ENCODE measurements at regions not wholly inside any gene's neighbourhood (a gene's known extent, or its start where the extent isn't known, plus 50 kb on each side); places are given as distances from the start of the nearest gene placed in this dataset.

DNA sequence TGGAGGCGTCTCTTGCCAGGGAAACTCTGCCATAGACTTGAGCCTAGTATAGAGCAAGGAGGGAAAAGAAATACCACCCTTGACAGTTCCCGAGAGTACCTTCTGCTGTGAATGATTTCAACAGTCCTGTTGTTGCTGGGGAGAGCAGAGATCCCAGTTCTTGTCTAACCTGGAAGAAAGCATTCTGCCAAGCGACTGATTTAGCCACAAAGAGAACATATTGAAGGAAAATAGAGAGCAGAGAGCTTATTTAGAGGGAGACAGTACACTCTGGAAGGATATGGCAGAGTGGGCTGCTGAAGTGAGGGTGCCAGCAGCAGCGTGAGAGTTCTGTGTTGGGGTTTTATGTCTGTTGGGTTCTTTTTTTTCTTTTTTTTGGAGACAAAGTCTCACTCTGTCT lies 966.9 kb upstream of the TMEM132C start:
- Histone ChIP-seq H3K4me1 (ENCODE audit: control insufficient read depth in 2 of 2, insufficient read depth in 2 of 2, low read length in 2 of 2) (no peaks in the 10 kb centered on the region), H3K9me3 (ENCODE audit: control extremely low read depth in 1 of 3, control insufficient read depth in 2 of 3, insufficient read depth in 1 of 3, low read length in 2 of 3) (peaks cover 0 to 4% (median 0%) of the 10 kb centered on the region in 3 donors), H3K27me3 (replicated peaks in 1 of 4; ENCODE audit: control extremely low read depth in 1 of 4, control insufficient read depth in 3 of 4, insufficient read depth in 4 of 4, low read length in 3 of 4) (no peaks in the 10 kb centered on the region), H3K4me3 (ENCODE audit: control extremely low read depth in 1 of 5, extremely low read depth in 1 of 5, insufficient read depth in 1 of 5, low read depth in 2 of 5, low read length in 4 of 5) (no peak overlapping the region), H3K27ac (ENCODE audit: low read length in 2 of 2) (no peak overlapping the region), H3K79me2 (ENCODE audit: control insufficient read depth, insufficient read depth, low read length) (no peaks in the 10 kb centered on the region), H3K9ac (ENCODE audit: low read length) (no peak overlapping the region), H3K36me3 (replicated peaks in 1 of 2; ENCODE audit: control extremely low read depth in 1 of 2, control insufficient read depth in 1 of 2, extremely low read depth in 1 of 2, insufficient read depth in 2 of 2, low read length in 1 of 2) (no peaks in the 10 kb centered on the region), H3K4me2 (replicated peaks; ENCODE audit: low read depth, low read length, poor library complexity, severe bottlenecking) (no peak overlapping the region), H4K20me1 (ENCODE audit: control insufficient read depth, insufficient read depth, low read length, poor library complexity, severe bottlenecking) (no peaks in the 10 kb centered on the region), H2AFZ (ENCODE audit: insufficient read depth, low read depth, low read length, poor library complexity, severe bottlenecking) (no peak overlapping the region)
- Mint-ChIP-seq H3K4me3 (no peak overlapping the region), H3K27me3 (no peaks in the 10 kb centered on the region), H3K27ac (no peak overlapping the region), H3K4me1 (no peaks in the 10 kb centered on the region), H3K9me3 (ENCODE audit: insufficient read depth) (peaks cover 2% of the 10 kb centered on the region)
- intact Hi-C loops (cut with micrococcal nuclease): no loop called here
- WGBS (ENCODE audit: insufficient coverage): 81% methylated on average over 3 of the region's 4 CpGs
- DNase-seq (no peak), ATAC-seq (ENCODE audit: low read depth) (no peak)
- CTCF ChIA-PET: no interaction called here
- POLR2A ChIA-PET: no interaction called here
- TF ChIP-seq, protein P1, sequence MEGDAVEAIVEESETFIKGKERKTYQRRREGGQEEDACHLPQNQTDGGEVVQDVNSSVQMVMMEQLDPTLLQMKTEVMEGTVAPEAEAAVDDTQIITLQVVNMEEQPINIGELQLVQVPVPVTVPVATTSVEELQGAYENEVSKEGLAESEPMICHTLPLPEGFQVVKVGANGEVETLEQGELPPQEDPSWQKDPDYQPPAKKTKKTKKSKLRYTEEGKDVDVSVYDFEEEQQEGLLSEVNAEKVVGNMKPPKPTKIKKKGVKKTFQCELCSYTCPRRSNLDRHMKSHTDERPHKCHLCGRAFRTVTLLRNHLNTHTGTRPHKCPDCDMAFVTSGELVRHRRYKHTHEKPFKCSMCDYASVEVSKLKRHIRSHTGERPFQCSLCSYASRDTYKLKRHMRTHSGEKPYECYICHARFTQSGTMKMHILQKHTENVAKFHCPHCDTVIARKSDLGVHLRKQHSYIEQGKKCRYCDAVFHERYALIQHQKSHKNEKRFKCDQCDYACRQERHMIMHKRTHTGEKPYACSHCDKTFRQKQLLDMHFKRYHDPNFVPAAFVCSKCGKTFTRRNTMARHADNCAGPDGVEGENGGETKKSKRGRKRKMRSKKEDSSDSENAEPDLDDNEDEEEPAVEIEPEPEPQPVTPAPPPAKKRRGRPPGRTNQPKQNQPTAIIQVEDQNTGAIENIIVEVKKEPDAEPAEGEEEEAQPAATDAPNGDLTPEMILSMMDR (IDR thresholded peaks at IDR 0.05): no peak
- no peak for TF ChIP-seq EZH2 (IDR thresholded peaks at IDR 0.05; ENCODE audit: borderline replicate concordance, insufficient read depth, low read depth, low read length, poor library complexity, severe bottlenecking)

DNA sequence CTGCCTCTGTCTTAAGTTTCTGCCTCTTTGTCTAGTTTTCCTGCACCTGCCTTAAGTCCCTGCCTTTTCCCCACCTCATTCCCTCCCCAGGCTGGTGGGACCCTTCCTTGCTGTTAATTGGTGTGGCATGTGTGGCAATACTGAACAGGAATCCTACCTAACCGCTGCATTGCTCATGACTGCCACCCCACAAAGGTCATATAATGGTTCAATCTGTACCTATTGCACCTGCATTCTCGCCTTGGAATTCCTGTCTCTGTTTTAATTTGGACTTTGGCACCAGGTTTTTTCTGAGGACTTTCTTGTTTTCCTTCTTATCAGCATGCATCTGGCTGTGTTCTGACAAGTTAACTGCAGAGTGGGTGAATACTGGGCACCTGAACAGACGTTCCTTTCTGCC lies 966.2 kb upstream of the TMEM132C start:
- H3K9ac ChIP-seq (ENCODE audit: low read length): no peak overlapping the region
- no peaks in the 10 kb centered on the region for H3K27me3 ChIP-seq (replicated peaks in 1 of 4; ENCODE audit: control extremely low read depth in 1 of 4, control insufficient read depth in 3 of 4, insufficient read depth in 4 of 4, low read length in 3 of 4)
- no peaks in the 10 kb centered on the region for H3K4me1 Mint-ChIP-seq
- H3K9me3 ChIP-seq (ENCODE audit: control extremely low read depth in 1 of 3, control insufficient read depth in 2 of 3, insufficient read depth in 1 of 3, low read length in 2 of 3): peaks cover 0 to 6% (median 0%) of the 10 kb centered on the region in 3 donors
- ATAC-seq (ENCODE audit: low read depth): no peak
- DNase-seq: no peak
- intact Hi-C loops (cut with micrococcal nuclease): no loop called here
- no peak overlapping the region for H3K27ac ChIP-seq (ENCODE audit: low read length in 2 of 2)
- no peaks in the 10 kb centered on the region for H3K36me3 ChIP-seq (replicated peaks in 1 of 2; ENCODE audit: control extremely low read depth in 1 of 2, control insufficient read depth in 1 of 2, extremely low read depth in 1 of 2, insufficient read depth in 2 of 2, low read length in 1 of 2)
- no peak overlapping the region for H3K27ac Mint-ChIP-seq
- CTCF ChIA-PET: no interaction called here
- peaks cover 2% of the 10 kb centered on the region for H3K9me3 Mint-ChIP-seq (ENCODE audit: insufficient read depth)
- no peaks in the 10 kb centered on the region for H3K27me3 Mint-ChIP-seq
- POLR2A ChIA-PET: no interaction called here
- H3K4me3 Mint-ChIP-seq: no peak overlapping the region
- TF ChIP-seq, protein P1 (IDR thresholded peaks at IDR 0.05): no peak
- TF ChIP-seq EZH2 (IDR thresholded peaks at IDR 0.05; ENCODE audit: borderline replicate concordance, insufficient read depth, low read depth, low read length, poor library complexity, severe bottlenecking): no peak
- H2AFZ ChIP-seq (ENCODE audit: insufficient read depth, low read depth, low read length, poor library complexity, severe bottlenecking): no peak overlapping the region
- H3K79me2 ChIP-seq (ENCODE audit: control insufficient read depth, insufficient read depth, low read length): no peaks in the 10 kb centered on the region
- no peak overlapping the region for H3K4me3 ChIP-seq (ENCODE audit: control extremely low read depth in 1 of 5, extremely low read depth in 1 of 5, insufficient read depth in 1 of 5, low read depth in 2 of 5, low read length in 4 of 5)
- WGBS (ENCODE audit: insufficient coverage): 88% methylated on average over 2 of the region's 3 CpGs
- H4K20me1 ChIP-seq (ENCODE audit: control insufficient read depth, insufficient read depth, low read length, poor library complexity, severe bottlenecking): no peaks in the 10 kb centered on the region
- H3K4me1 ChIP-seq (ENCODE audit: control insufficient read depth in 2 of 2, insufficient read depth in 2 of 2, low read length in 2 of 2): no peaks in the 10 kb centered on the region
- no peak overlapping the region for H3K4me2 ChIP-seq (replicated peaks; ENCODE audit: low read depth, low read length, poor library complexity, severe bottlenecking)

Data from B cell (primary cell).